NCI-H2081 treated with DMSO at 0.1 percent for 48 hours (cell line): ENCODE measurements at regions not wholly inside any gene's neighbourhood (a gene's known extent, or its start where the extent isn't known, plus 50 kb on each side); places are given as distances from the start of the nearest gene placed in this dataset.
A peak's percentile ranks its signal among the peaks of the same experiment; 100 is the strongest.

Experiments used
- DNase-seq: peaks from one replicate; lab custom pipeline; 2025; lab: John Stamatoyannopoulos, UW

DNA sequence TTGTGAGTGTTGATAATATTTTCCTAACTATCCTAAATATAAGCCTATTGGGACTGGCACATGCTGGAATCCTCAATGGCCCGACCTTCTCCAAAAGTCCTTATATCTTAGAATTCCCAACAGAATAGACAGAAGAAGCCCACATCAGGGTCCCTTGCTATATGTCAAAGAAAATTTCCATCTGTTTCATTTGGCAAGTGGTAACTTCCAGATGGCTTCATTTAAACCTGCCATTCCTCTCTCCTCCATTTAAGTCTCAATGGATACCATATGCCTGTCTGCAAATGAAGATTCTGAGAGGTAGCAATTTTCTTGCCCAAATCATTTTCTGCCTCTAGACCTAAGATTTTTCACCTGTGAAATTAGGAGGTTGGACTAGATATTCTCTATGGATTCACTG is 73.1 kb upstream of the KCNA4 start:
- no peak for DNase-seq

DNA sequence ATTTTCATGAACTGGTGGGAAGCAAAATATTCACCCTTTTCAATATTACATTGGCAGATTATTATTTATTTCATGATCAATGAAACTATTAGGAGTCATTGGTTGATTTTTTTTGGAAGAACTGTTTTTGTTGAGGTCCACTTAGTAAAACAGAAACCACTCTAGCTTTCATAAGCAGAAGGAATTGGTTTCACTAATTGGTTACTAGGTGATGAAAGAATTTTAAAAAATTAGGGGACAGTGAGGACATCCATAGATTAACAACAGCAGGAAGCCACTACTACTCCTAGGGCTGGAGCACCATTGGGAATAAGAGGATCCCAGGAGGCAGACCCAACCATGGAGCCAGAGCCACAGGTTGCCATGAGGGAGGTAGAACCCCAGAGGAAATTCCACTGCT is 74.4 kb upstream of the KCNA4 start:
- DNase-seq: no peak

DNA sequence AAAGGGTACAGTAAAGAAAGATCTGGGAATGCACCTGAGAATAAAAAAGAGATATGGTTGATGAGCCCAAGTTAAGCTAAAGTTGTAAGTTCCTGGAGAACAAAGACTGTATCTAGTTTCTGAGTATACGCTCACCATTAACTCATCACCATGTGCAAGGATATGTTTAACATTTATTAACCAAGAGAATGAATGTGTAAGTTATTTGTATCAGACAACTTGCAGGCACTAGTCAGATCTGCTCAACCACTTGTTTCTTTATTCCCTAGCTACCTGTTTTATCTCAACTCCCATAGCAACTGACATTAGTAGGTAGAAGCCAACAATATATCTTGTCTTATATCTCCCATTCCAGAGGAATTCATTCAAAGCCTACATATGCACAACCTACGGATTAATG is 74.9 kb upstream of the KCNA4 start:
- no peak for DNase-seq

DNA sequence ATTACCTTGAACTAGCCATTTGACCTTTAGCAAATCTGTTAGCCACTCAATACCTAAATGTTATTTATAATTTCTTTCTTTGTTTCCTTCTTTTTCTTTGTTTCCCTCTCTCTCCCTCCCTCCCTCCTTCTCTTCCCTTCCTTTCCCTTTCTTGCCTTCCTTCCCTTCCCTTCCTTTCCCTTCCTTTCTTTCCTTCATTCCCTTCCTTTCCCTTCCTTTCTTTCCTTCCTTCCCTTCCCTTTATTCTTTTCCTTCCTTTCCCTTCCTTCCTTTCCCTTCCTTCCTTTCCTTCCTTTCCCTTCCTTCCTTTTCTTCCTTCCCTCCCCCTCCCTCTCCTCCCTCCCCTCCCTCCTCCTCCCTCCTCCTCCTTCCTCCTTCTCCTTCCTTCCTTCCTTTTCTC is 75.7 kb upstream of the KCNA4 start:
- DNase-seq: no peak

DNA sequence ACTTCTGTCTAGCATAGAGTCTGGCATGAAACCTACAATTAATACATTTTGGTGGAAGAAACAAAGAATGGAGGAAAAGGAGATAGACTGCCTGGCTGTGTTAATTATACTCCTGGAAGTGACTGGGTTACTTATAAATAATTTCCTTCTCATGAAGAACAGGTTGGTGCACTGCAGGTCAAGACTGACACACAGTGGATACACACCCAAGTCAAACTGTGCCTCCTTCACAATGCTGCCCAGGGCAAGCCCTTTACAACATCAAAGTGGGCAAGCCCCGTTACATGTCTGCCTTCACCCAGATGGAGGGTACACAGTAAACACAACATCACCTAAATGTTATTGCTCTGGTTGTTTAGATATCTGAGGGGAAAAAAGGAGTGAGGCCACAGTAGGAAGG is 83.7 kb upstream of the KCNA4 start:
- no peak for DNase-seq

DNA sequence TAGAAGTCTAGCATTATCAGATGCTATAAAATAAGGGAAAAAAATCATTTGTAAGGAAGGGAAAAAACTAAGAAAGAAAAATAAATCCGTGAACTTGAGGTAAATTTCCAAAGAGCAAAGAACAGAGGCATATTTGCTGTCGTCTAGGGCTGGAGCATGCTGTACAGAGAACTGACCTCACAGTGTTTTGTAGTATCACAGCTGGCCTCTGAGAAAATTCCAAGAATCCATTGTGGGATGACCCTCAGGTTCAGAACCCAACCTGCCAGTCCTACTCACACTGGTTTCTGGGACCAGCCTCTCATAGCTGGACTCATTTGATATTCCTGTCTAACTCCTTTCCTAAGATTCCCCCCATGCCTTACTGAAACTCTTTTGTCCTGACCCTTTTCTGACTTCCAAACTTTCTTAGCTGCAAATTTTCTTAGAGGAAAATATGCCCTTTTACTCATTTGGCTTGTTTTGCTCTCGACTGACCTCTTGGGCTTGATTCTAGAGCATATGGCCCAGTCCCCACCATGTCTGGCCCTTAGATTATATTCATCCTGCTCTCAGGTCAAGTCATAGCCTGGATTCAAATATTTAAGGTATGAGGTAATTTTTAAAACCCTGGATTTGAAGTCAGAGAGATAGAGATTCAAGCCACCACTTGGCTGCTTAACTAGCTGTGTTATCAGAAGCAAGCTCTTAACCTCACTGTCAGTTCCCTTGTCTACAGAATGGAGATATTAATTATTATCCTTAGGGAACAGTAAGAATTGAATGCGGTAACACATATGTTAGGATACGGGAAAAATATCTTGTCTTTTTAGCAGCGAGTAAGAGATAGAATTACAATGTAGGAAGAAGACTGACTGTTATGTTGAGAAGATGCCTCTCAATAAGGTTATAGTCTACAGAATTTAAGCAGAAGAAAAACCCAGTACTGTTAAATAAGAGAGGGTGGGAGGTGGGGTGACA is 89.7 kb upstream of the KCNA4 start:
- DNase-seq: no peak

DNA sequence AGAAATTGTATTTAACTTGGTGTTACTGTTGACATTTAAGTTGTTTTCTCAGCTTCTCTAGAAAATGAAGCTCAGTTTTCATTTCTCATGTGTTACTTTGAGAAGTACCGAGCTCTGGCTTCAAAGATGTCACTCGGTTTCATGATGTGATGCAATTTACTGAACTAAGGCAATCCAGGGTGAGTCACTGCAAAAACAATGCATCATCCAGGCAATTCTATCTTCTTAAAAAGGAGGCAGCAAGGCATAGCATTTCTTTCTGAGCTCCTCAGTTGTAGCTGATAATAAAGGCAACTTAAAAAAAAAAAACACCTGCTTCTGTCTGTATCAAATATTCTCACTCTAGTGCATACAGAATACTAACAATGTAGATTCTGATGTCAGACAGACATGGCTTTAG is 91.1 kb upstream of the KCNA4 start:
- DNase-seq: no peak

DNA sequence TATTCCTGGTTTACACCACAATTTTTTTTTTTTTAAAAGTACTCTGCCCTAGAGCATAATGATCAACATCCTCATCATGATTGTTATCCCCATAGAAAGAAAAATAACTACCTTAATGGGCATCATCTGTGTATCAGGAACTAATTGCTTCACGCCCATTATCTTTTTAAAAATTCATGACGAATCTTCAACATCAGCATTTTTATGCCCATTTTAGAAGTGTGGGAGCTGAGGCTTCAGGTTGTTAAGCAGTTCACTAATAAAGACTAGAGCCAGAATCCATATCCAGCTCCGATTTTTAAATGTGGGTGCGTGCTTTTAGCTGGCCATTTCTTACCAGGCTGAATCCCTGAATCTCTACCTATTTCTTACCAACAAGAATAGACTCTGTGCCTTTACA is 92.9 kb upstream of the KCNA4 start:
- DNase-seq: no peak

DNA sequence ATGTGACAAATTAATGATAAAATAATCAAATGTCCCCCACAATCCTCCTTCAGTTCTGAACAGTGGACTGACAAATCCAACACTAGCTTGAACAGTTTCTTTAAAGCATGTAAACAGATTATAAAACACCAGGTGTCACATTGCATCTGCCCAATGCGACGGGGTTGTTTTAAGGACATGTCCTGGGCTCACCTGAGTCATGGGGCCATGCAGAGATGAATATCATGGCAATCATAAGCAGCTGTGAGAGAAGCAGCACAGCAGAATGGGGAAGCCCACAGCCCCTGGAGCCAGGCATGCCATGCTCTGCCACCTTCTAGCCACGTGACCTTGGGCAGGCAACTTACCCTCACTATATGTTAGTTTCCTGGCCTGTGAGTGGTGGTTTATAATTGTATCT is 93.9 kb upstream of the KCNA4 start:
- DNase-seq: no peak

DNA sequence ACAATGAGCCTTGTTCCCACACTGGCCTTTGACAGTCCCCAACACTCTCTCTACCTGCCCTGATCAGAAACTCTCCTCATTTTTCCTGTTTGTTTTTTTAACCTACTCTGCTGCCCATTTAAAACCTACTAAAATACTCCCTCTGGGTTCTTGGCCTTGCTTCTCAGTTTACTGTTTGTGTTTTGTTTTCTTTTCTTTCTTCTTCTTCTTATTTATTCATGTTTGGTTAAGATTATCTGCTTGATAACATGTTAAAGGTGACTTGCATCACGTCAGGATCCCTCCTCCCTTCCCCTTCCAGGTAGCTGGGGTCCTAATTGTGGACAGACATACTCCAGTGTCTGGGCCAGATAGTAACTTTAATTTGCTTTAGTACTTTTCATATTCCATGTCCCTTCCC is 95.0 kb upstream of the KCNA4 start:
- DNase-seq: no peak

DNA sequence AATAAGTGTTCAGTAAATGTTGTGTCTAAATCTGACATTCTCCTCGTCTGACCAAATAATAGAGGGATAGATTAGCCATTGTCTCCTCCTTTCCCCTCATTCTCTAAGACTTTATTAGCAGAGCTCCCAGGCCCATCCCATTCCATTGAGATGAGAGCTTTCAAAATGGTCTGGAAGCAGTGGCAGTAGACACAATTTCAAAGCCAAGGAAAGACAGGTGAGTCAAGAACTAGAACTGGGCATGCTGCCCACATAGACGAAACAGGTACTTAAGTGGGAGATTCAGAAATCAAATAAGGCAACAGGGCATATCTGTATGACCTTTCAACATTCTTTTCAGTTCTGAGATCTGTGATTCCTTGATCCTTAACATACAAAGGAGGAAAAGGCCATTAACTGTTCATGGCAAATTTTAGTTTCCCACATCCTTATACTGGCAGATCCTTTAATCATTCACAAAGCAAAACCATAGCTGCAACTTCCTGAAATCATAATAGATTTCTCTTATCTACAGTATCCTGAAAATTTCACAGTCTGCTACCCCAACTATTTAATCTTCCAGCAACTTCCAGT is 96.6 kb upstream of the KCNA4 start:
- DNase-seq: no peak

DNA sequence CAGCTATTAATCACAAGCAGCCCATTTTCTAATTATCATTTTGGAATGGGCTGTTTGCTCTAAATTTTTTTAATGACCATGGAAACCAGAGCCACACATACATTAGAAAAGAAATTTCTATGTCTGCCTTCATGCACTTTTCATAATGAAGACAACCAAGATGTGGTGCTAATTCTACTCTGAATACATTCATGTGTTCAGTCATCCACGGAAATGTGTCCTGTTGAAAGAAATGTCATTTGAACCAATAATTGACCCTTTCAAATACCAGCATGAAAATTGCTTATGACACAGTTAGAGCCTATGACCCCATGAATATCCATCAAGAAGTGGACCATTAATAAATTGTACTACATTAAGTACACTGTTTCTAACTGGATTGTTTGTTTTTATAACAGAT is 99.7 kb upstream of the KCNA4 start:
- no peak for DNase-seq

DNA sequence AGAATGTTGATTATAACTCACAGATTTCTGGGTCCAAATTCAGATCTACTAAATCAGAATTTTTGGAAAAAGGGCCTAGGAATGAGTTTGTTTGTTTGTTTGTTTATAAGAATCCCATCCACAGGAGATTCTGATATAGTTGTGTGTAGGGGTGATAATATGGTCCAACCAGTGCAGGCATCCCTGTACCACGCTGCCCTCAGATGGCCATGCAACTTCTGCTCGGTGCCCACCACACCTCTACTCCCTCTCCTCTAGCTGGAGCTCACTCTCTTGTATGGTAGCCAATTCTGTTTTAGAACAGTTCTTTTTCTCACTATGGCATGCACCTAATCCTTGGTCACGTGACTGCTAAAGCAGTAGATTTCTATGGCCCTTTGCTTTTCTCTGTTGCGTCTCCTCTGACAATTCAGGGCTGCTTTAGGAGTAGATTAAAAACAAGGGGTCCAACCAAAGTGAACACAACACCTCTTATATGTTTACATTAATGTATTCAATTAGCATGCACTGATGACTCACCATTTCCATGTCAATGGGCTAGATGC is 103.3 kb upstream of the KCNA4 start:
- DNase-seq: no peak

DNA sequence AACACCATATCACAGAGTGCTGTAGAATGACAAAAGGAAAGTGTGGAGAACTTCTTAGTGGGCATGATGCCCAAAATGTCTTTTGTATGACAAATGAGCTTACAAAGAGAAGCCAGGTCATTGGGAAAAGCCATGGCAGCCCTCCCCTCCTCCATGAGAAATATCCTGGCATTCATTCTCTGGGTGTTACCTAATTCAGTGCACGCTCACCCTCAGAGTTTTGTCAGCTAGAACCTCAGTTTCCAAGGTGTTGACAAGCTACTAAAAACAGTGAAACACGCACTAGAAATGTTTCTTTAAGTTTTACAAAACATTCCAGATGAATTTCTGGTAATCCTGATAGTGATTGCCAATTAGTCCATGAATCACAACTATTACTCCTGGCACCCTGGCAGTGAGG is 105.4 kb upstream of the FSHB start:
- no peak for DNase-seq

DNA sequence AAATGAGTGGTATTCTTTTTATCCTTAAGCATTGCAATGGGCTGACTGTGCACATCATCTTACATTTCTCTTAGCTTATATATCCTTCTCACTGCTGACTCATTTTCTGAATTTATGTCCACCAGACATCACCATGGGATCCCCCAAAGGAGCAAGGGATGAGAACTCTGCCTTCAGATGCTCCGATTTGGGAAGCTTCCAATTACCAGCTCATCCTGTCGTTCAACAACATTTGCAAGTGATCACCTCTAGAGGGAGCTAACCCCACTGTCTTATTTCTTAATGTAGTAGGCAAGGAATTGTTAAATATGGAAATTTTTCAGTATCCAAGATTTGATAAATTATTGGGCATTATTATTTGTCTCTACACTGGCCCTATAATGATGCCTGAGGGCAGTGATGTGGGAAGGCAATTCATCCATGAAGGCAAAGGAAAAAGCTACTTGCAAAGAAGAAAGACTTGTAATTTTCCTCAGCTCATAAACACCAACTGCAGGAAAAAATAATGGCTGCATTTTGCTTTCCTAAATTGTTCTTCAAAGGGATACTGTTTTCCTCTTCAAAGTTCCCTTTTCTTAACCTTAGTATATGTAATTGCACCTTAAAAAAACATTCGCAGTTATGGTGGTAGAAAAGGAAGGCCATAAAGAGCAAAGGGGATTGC is 102.4 kb upstream of the FSHB start:
- no peak for DNase-seq

DNA sequence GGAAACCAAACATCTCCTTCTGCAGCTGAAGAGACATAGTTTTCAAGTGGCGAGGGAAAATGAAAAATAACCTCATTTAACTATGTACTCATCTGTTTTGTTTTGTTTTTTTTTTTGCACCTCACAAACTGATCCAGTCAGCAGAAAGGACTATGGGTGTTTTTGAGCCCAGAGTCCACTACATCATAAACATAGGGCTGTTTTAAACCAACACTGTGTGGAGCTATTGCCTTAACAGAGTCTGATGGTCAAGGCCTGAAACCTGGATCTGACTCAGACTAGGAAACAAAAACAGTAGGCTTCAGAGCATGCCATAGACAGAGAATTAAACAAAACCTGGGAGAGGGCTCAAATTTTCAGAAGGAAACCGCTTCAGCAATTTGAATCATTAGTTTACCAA is 99.3 kb upstream of the FSHB start:
- no peak for DNase-seq

DNA sequence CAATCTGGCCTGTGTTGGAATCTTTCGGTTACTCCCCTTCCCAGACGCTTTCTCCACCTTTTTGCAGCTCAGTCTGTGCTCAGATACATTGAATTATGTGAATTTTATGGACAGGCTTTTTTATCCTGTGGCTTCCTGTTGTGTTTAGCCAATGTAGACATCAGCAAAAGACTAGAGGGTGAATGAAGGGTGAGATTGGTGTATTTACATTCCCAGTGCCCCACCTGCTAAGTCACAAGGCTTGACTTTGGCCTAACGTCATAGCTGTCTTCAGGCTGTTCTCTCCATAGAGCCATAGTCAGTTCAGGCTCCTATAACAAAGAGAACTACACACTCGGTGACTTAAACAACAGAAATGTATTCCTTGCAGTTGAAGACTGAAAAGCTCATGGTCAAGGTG is 97.5 kb upstream of the FSHB start:
- no peak for DNase-seq

DNA sequence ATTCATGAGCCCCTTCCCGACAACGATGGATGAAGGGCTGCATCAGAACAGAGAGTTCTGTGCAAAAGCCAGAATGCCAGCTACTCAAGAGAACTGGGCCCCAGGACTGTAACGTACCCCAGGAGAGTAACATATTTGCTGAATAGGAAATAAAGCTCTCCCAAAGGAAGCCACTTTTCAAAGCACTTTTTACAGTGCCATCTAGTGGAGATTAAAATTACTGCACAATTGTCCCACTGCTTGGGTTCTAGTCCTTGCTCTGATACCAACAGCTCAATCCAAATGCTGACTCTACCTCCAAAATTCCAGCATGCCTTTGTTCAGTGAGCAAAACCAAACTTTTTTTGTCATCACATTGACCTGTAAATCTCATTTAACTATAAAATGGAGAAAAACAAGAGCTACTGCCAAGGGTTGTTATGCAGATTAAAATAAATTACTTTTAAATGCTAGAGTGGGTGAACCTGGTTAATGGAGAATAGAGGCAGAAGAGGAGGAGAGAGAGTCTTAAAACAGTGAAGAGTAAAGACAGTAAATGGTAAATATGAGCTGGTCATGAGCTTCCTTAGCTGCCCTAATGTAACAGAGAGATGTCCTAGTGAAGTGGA is 87.6 kb upstream of the FSHB start:
- peak; percentile 19 for DNase-seq

DNA sequence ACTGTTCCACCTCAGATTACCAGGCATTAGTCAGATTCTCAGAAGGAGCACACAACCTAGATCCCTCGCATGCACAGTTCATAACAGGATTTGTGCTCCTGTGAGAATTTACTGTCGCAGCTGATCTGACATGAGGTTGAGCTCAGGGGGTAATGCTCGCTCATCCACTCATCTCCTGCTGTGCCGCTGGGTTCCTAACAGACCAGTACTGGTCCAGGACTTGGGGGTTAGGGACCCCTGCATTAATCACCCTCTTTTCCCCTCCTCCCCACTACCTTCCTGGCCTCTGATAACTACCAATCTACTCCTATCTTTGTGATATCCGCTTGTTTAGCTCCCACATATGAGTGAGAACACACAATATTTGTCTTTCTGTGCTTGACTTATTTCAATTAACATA is 83.5 kb upstream of the FSHB start:
- no peak for DNase-seq

DNA sequence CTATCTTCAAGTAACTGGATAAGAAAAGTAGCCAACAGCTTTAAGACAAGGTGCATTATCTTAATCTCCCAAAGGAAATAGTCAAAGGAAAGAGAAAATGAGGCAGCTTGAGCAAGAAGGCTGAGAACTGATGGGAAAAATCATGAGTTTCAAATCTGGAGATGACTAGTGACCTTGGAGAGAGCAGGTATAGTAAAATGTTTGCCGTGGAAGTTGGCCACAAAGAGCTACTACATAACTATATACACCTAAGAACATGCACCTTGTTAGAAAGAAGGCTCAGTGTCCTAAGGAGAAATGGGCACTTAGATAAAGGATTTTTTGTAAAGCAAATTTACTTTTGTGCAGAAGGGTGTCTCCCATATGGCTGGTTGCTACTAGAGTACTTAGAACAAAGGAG is 80.8 kb upstream of the FSHB start:
- no peak for DNase-seq

DNA sequence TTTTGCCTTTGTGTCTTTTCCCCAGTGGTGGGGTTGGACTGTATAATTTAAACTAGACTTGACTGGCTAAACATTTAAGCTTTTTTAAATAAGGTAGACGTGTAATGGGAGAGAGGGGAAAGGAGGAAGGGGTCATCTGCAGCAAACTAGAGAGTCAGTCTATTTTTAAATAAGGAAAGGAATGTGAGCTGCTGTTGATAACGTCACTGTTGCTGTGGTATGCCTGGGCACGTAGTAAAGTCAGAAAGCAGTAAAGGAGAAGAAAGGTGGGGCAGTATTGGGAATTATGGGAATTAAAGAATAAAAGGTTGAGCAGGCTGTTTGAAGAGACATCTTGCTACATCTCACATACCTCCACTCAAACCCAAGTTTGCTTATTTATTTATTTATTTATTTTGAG is 80.4 kb upstream of the FSHB start:
- DNase-seq: no peak

DNA sequence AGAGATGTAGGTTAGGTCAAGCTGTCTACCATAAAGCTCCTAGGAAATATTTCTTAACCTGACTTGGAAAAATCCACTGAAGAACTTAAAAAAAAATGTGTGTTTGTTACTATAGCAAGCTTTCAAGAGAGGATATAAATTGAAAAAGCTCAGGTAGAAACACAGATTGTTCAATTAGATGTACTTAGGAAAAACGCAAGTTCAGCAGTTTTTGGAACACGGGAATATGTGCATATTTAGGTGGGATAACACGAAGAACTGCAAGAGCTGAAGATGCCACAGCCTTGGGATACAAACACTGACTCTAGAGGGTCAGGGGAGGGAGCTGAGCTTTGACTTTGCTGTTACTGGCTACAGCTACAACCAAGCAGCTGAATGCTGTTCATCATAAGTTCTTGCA is 77.8 kb upstream of the FSHB start:
- DNase-seq: no peak

DNA sequence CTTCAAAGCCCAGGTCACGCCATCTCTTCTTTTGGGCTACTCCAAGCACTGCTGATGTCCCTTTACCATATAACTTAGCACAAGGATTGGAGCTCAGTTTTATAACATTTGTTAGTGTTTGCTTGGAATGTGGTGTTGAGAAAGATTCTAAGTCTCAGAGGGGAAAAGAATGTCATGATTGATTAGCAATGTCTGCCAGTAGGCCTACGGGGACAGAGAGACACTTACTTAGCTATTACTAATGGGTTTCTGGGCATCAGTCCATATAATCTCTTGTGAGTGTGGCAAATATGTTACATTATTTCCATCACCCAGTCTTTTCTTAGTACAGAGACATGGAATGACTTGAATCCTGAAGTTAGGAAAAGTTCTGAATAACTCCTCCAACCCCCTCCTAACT is 75.4 kb upstream of the FSHB start:
- DNase-seq: no peak
